SK-N-MC (cell line): ENCODE measurements at regions not wholly inside any gene's neighbourhood (a gene's known extent, or its start where the extent isn't known, plus 50 kb on each side); places are given as distances from the start of the nearest gene placed in this dataset.

Source experiments
- EZH2 ChIP-seq: fragments of 200-600 bp; sonication (generic); IDR thresholded peaks from one replicate; pipeline ENCODE4 v1.6.1; 2017; ENCODE audit warnings: antibody characterized with exemption
- FOXP2 ChIP-seq: optimal IDR thresholded peaks from 2 replicates; pipeline ENCODE3; 2011; ENCODE audit warnings: mild to moderate bottlenecking, moderate library complexity; ENCODE audit not compliant: insufficient read depth; ENCODE audit errors: extremely low read length, control extremely low read depth
- POLR2AphosphoS5 ChIP-seq: IDR thresholded peaks from 2 replicates; pipeline ENCODE4 v1.6.1; 2012; ENCODE audit warnings: mild to moderate bottlenecking, low read depth, low read length, borderline replicate concordance

- TF ChIP-seq FOXP2: no peak
- no peak for TF ChIP-seq EZH2
- no peak for TF ChIP-seq POLR2AphosphoS5
Measured at GRCh38 chr12:13465635-13466034, 269.1 kb downstream of the EMP1 start.
